GM12801 (cell line): ENCODE measurements at regions not wholly inside any gene's neighbourhood (a gene's known extent, or its start where the extent isn't known, plus 50 kb on each side); places are given as distances from the start of the nearest gene placed in this dataset.

ENCODE experiments used
- TF ChIP-seq, protein P1 (sequence below): IDR thresholded peaks from one replicate; pipeline ENCODE4 v1.5.1; 2011; ENCODE audit warnings: control low read depth; ENCODE audit not compliant: insufficient read length; ENCODE audit errors: extremely low read depth

DNA sequence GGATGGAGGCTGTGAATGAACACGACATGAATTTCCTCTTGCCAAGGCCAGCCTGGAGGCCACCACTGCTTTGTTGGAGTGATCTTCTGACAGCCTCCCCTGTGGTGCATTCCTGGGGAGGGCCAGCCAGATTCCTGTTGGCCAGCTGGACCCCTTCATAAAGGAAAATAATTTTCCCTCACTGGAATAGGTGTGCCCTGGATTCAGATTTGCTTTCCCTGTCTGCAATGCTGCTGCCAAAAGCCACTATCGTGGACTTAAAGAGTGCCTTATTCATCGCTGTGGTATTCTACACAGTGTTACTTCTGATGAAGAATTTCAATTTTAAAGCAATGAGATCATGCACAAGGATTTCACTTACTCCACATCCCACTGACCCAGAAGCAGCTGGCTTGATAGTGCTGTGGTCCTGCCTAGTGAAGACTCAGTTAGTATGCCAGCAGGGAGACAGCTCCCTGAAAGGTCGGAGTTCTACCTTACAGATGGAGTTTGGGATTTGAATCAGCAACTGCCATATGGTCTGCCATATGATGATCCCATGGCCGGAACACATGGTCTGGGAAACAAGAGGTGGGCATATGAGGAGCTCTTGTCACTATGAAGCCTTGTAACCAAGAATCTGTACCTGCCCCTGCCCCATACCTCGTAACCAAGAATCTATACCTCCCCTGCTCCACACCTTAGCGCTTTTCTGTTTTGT lies 145.2 kb downstream of the KLF13 start:
- TF ChIP-seq, protein P1, sequence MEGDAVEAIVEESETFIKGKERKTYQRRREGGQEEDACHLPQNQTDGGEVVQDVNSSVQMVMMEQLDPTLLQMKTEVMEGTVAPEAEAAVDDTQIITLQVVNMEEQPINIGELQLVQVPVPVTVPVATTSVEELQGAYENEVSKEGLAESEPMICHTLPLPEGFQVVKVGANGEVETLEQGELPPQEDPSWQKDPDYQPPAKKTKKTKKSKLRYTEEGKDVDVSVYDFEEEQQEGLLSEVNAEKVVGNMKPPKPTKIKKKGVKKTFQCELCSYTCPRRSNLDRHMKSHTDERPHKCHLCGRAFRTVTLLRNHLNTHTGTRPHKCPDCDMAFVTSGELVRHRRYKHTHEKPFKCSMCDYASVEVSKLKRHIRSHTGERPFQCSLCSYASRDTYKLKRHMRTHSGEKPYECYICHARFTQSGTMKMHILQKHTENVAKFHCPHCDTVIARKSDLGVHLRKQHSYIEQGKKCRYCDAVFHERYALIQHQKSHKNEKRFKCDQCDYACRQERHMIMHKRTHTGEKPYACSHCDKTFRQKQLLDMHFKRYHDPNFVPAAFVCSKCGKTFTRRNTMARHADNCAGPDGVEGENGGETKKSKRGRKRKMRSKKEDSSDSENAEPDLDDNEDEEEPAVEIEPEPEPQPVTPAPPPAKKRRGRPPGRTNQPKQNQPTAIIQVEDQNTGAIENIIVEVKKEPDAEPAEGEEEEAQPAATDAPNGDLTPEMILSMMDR, result no peak

DNA sequence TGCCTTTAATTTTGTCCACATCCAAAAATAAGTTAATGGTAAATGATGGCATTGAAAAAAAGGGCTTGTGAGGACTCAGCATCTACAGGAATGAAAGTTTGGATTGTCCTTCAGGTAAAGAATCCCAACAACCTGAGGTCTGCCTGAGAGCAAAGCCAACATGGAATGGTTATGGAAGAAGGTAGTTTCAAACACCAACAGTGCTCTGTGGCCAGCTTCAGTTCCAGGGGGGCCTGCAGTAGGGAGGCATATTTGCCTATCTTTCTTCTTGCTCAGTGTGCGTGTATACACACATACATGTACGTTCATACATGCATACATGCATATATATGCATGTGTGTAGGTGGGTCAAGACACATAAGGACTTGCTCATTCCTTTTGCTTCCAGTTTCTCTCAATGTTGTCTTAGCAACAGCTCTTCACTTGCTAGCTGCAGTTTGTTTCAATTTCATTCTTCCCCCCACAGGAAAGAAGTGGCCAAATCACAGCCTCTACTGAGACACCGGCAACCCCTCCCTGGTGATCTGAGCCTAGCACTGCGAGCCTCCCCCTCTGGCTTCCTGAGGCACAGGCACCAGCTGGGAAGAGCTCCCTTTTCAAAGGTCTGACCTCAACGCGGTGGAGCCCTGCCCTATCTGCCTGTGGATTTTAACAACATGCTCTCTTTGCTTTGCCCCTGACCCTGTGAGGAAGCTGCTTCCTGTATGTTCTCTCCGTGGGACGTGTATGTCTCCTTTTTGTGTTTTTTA lies 146.2 kb downstream of the KLF13 start:
- TF ChIP-seq, protein P1, result no peak

DNA sequence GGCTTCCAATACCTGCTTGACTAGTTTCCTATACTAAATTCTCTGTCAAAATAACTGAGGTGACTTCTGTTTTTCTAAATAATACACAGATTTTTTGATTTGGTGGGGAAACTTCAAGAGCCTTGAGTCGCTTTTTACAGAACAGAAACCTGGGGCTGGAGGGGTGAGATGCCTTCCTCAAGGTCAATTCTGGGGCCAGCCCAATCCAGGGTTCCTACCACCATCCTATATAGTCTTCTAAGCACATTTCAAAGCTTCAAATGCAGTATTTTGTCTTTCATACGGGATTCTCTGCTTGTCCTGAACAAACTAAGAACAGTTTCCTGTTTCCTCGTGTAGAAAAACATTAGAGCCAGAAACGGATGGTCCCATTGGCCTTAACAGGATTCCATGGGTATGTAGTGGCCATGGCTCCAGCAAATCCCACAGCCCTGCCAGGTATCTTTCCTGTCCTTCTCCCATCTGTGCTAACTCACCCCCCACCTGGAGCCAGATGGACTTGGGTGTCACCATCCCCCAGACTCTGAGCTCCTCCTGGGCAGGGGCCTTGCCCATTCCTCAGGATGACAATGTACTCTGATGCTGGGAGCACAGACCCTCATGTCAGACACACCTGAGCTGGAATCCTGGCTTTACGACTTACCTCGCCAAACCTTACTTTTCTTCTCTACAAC lies 146.9 kb downstream of the KLF13 start:
- TF ChIP-seq, protein P1, result no peak

DNA sequence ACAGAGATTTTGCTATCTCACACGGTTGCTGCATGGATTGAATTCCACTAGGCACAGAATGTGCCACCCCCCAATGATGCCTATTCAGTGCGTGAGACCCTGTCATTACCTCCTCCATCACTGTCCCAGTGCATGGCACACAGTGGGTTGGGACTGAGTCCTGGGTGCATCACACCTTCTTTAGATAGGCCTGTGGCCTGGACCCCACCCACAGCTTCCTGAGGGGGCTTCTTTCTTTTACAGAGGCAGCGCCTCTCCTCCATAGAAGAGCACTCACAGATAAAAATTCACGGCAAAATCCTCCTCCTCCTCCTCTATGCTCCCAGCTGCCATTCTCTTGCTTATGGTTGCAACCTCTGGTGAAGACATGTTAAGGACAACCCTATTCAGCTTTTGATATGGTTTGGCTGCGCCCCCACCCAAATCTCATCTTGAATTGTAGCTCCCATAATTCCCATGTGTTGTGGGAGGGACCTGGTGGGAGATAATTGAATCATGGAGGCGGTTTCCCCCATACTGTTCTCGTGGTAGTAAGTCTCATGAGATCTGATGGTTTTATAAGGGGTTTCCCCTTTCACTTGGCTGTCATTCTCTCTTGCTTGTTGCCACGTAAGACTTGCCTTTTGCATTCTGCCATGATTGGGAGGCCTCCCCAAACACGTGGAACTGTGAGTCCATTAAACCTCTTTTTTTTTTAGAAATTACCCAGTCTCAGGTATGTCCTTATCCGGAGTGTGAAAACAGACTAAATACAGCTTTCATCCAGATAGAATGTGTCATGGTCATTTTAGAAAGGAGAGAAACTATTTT lies 147.6 kb downstream of the KLF13 start:
- TF ChIP-seq, protein P1, result no peak

DNA sequence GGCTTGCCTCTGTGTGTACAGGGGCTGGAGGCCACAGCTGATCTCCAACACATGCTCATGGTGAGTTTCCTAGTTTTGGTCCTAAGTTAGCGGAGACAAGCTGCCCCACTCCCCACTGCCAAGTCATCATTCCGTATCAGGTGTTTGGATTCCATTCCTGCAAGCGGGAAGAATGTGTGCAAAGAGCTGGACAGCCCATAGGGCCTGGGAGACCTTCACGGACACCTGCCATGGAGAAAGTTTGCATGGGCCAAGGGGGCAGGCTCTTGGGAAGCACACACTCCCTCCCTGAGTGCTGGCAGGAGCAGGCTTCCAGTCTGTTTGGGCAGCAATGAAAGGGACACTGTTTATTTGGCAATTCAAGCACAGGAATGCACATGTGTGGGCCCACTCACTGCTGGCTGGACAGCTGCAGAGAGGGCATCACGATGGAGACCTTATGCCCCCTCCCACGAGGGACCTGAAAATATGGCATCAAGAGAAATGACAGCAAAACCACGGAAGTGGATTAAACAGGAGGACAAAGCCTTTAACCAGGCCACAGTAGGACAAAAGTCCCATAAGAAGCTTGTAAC lies 149.7 kb downstream of the KLF13 start:
- TF ChIP-seq, protein P1, result no peak

DNA sequence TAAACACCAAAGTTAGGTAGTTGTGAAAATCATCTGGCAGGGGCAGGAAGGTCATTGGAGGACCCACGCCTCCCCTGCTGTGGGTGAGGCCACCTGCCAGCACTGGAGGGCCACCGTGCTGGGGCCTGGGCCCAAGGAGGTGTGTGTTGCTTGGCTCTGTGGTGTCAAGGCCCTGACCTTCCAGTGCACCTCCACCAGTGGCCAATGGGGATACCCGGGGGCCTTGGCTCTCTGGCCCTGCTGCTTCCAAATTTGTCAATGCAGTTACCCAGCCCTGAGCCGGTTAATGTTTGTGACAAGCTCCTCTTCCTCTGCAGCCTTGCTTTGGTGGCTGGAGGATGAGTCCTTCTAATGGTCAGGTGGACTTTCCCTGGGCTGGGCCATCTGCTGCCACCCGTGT lies 150.2 kb downstream of the KLF13 start:
- TF ChIP-seq, protein P1, result no peak
